ENCODE measurements at regions not wholly inside any gene's neighbourhood (a gene's known extent, or its start where the extent isn't known, plus 50 kb on each side); places are given as distances from the start of the nearest gene placed in this dataset.

GRCh38 chr13:106852436-106852835 lies 284.5 kb upstream of the ARGLU1 start:
- TF ChIP-seq CTCF (conservative IDR thresholded peaks at IDR 0.05 in 1 of 2, IDR thresholded peaks at IDR 0.05 in 1 of 2; ENCODE audit: extremely low read depth in 1 of 2, insufficient read depth in 1 of 2, low read depth in 1 of 2, low read length in 2 of 2) (no peak), EZH2 (IDR thresholded peaks at IDR 0.05; ENCODE audit: borderline replicate concordance, low read length) (no peak)
